Right lobe of liver (tissue), 6 donors: ENCODE measurements at regions not wholly inside any gene's neighbourhood (a gene's known extent, or its start where the extent isn't known, plus 50 kb on each side); places are given as distances from the start of the nearest gene placed in this dataset.

Experiments
- ATAC-seq, 4 donors: fragments of 200-7000 bp; cut with Tn5 transposase; one replicate each; pipeline ENCODE4 v1.9.1; 2020; ENCODE audit warnings: mild to moderate bottlenecking in 4 of 4, moderate library complexity in 4 of 4
- DNase-seq, 3 donors: peaks; one replicate each; pipeline ENCODE4 v3.0.0-alpha.2; 2020
- H3K27ac ChIP-seq, 3 donors: fragments of 200-600 bp; one replicate each; pipeline ENCODE4 v1.8.0; 2022
- H3K27me3 ChIP-seq, 2 donors: fragments of 200-600 bp; one replicate each; pipeline ENCODE4 v1.8.0; 2022
- H3K36me3 ChIP-seq, 4 donors: fragments of 200-600 bp; sonication (generic) in 1 of 4; one replicate each; pipeline versions ENCODE4 v1.5.1 to v1.8.0; 2017 to 2022; ENCODE audit warnings: control low read depth in 1 of 4
- H3K4me1 ChIP-seq, 4 donors: fragments of 200-600 bp; sonication (generic) in 1 of 4; one replicate each; pipeline versions ENCODE4 v1.5.1 to v1.8.0; 2017 to 2022; ENCODE audit warnings: control low read depth in 1 of 4
- H3K4me3 ChIP-seq, 3 donors: fragments of 200-600 bp; one replicate each; pipeline ENCODE4 v1.8.0; 2022
- H3K9me3 ChIP-seq, 4 donors: fragments of 200-600 bp; sonication (generic) in 1 of 4; one replicate each; pipeline versions ENCODE4 v1.5.1 to v1.8.0; 2017 to 2022; ENCODE audit warnings: control low read depth in 1 of 4
- CTCF ChIP-seq, 4 donors: fragments of 200-600 bp in 3 of 4; fragments of 450-650 bp in 1 of 4; IDR thresholded peaks; one replicate each; pipeline versions ENCODE4 v1.5.1 to v1.8.0; 2016 to 2022; ENCODE audit warnings: antibody characterized with exemption in 4 of 4, mild to moderate bottlenecking in 2 of 4
- POLR2A ChIP-seq: fragments of 450-650 bp; IDR thresholded peaks from one replicate; pipeline ENCODE4 v1.6.1; 2017; ENCODE audit warnings: antibody characterized with exemption, mild to moderate bottlenecking
- WGBS: methylation state at CpG from one replicate; pipeline ENCODE4 v1.1.6; 2018; ENCODE audit warnings: low coverage, low lambda C conversion rate; ENCODE audit not compliant: insufficient coverage; ENCODE audit errors: missing lambda C conversion rate; 5-methylcytosine and 5-hydroxymethylcytosine counted together
- intact Hi-C, 2 donors: fragments of 100-400 bp; cut with DNase I; formaldehyde crosslinking; loops; one replicate each; pipeline versions ENCODE4 v1.11.2 to v1.14.1; 2022
- donor health status: DM: no; HTN: yes; CAD: no.
- donor health status: DM: no; HTN: no; CAD: no.
- donor health status: DM: no; HTN: no; CAD: no.
- donor health status: DM: no; HTN: yes; CAD: no.
- donor health status: DM: no; HTN: yes; CAD: no.

- ATAC-seq (peak in 2 of 4 donors; percentile 18 to 44), DNase-seq (no peak)
- H3K27me3 ChIP-seq, result no peaks in the 10 kb centered on the region
- H3K4me1 ChIP-seq, result no peaks in the 10 kb centered on the region
- intact Hi-C loops, result no loop called here
- no peak overlapping the region for H3K27ac ChIP-seq
- no peaks in the 10 kb centered on the region for H3K9me3 ChIP-seq
- H3K4me3 ChIP-seq, result no peak overlapping the region
- TF ChIP-seq CTCF (IDR thresholded peaks at IDR 0.05), result no peak
- no peak for TF ChIP-seq POLR2A
- H3K36me3 ChIP-seq, result no peaks in the 10 kb centered on the region
- 51% methylated on average over 7 of the region's 7 CpGs for WGBS
Observed at GRCh38 chr3:14289590-14290461, 111.2 kb downstream of the LSM3 start.

- H3K9me3 ChIP-seq, result no peaks in the 10 kb centered on the region
- no peak overlapping the region for H3K27ac ChIP-seq
- H3K4me3 ChIP-seq, result no peak overlapping the region
- no peak for TF ChIP-seq POLR2A
- TF ChIP-seq CTCF (IDR thresholded peaks at IDR 0.05), result no peak
- H3K36me3 ChIP-seq, result no peaks in the 10 kb centered on the region
- no peaks in the 10 kb centered on the region for H3K4me1 ChIP-seq
- H3K27me3 ChIP-seq, result no peaks in the 10 kb centered on the region
- no peak for ATAC-seq
- 62% methylated on average over 9 of the region's 9 CpGs for WGBS
- intact Hi-C loops, result no loop called here
- no peak for DNase-seq
Observed at GRCh38 chr3:14290631-14291385, 111.6 kb upstream of the SLC6A6 start.

- no peak for DNase-seq
- ATAC-seq, result no peak
- TF ChIP-seq POLR2A (no peak), CTCF (IDR thresholded peaks at IDR 0.05) (no peak)
- Histone ChIP-seq H3K9me3 (no peaks in the 10 kb centered on the region), H3K27ac (no peak overlapping the region), H3K36me3 (no peaks in the 10 kb centered on the region), H3K27me3 (no peaks in the 10 kb centered on the region), H3K4me3 (no peak overlapping the region), H3K4me1 (no peaks in the 10 kb centered on the region)
- 52% methylated on average over 3 of the region's 3 CpGs for WGBS
- intact Hi-C loops, result no loop called here
Observed at GRCh38 chr3:14295037-14295436, 107.4 kb upstream of the SLC6A6 start.

- intact Hi-C loops, result no loop called here
- H3K4me3 ChIP-seq, result no peak overlapping the region
- no peak for ATAC-seq
- no peaks in the 10 kb centered on the region for H3K36me3 ChIP-seq
- no peaks in the 10 kb centered on the region for H3K4me1 ChIP-seq
- whole genome bisulfite sequencing, result 65% methylated on average over 5 of the region's 5 CpGs
- H3K27ac ChIP-seq, result no peak overlapping the region
- no peak for TF ChIP-seq POLR2A
- TF ChIP-seq CTCF (IDR thresholded peaks at IDR 0.05), result no peak
- no peaks in the 10 kb centered on the region for H3K27me3 ChIP-seq
- H3K9me3 ChIP-seq, result no peaks in the 10 kb centered on the region
- DNase-seq, result no peak
Observed at GRCh38 chr3:14295801-14296200, 106.6 kb upstream of the SLC6A6 start.
